ENCODE measurements at regions not wholly inside any gene's neighbourhood (a gene's known extent, or its start where the extent isn't known, plus 50 kb on each side); places are given as distances from the start of the nearest gene placed in this dataset.

DNA sequence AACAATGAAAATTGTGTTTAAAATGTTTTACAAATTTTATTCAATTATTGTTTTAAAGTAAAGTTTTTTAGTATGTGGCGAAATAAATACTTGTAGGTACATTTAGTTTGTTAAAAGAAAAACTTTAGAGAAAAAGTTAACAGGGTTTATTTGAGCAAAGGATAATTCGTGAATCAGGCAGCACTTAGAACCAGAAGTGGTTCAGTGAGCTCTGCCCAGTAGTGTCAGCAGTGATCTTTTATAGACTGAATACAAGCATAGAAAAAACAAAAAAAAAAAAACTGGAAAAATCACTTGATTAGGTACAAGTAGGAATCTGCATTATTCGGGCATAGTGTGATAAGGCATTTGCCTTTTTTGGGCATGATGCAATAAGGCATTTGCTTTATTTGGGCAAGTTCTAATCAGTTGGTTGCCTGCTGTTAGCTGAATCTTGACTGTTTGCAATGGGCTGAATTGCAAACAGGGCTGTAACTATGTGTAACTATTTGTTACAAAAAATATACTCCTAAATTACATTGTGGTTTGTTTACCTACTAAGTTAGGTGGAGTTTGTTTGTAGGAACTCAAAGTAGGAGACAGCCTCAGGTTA is 122.9 kb upstream of the MMS22L start:
- no peak for DNase-seq
- no peaks in the 10 kb centered on the region for H3K4me1 Mint-ChIP-seq (ENCODE audit: low read depth, unreplicated experiment)
- H3K27me3 Mint-ChIP-seq (ENCODE audit: unreplicated experiment) = no peaks in the 10 kb centered on the region
- BruUV-seq (replicated peaks) = no TSS peak
- intact Hi-C loops (cut with micrococcal nuclease; ENCODE audit: unreplicated experiment) = no loop called here
- H3K4me3 Mint-ChIP-seq (ENCODE audit: low read depth, unreplicated experiment) = no peak overlapping the region
- CTCF ChIA-PET = no interaction called here
- no peak overlapping the region for H3K27ac Mint-ChIP-seq (ENCODE audit: unreplicated experiment)
- H3K9me3 Mint-ChIP-seq (ENCODE audit: low read depth, unreplicated experiment) = no peaks in the 10 kb centered on the region
- TF ChIP-seq, protein P1, sequence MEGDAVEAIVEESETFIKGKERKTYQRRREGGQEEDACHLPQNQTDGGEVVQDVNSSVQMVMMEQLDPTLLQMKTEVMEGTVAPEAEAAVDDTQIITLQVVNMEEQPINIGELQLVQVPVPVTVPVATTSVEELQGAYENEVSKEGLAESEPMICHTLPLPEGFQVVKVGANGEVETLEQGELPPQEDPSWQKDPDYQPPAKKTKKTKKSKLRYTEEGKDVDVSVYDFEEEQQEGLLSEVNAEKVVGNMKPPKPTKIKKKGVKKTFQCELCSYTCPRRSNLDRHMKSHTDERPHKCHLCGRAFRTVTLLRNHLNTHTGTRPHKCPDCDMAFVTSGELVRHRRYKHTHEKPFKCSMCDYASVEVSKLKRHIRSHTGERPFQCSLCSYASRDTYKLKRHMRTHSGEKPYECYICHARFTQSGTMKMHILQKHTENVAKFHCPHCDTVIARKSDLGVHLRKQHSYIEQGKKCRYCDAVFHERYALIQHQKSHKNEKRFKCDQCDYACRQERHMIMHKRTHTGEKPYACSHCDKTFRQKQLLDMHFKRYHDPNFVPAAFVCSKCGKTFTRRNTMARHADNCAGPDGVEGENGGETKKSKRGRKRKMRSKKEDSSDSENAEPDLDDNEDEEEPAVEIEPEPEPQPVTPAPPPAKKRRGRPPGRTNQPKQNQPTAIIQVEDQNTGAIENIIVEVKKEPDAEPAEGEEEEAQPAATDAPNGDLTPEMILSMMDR (IDR thresholded peaks at IDR 0.05; ENCODE audit: unreplicated experiment) = no peak
- H3K36me3 Mint-ChIP-seq (ENCODE audit: insufficient read depth, unreplicated experiment) = no peaks in the 10 kb centered on the region

DNA sequence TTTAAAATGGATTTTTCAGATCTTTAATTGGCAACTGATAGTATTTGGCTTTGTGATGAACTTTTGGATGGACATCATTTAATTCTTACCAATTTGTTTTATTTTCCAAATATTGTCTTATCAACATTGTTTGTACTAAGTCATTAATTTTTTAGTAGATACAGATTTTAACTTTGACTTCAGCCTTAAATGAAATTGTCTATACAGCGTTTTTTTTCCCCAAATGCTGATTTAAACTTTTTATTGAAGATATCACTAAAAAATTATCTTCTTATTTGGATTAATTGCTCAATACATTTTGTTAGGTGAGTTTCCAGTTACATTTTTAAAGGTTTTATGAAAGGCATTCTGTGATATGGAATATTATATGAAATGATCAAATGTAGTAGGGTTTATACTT is 123.6 kb upstream of the MMS22L start:
- H3K36me3 Mint-ChIP-seq (ENCODE audit: insufficient read depth, unreplicated experiment) = no peaks in the 10 kb centered on the region
- CTCF ChIA-PET = interaction anchor here (0.5 kb wide), 1 partner anchor 177 kb away, joined by 3 read pairs; no protein-coding TSS in a partner anchor
- no peak overlapping the region for H3K27ac Mint-ChIP-seq (ENCODE audit: unreplicated experiment)
- intact Hi-C loops (cut with micrococcal nuclease; ENCODE audit: unreplicated experiment) = no loop called here
- no peaks in the 10 kb centered on the region for H3K27me3 Mint-ChIP-seq (ENCODE audit: unreplicated experiment)
- H3K4me3 Mint-ChIP-seq (ENCODE audit: low read depth, unreplicated experiment) = no peak overlapping the region
- H3K9me3 Mint-ChIP-seq (ENCODE audit: low read depth, unreplicated experiment) = no peaks in the 10 kb centered on the region
- no peaks in the 10 kb centered on the region for H3K4me1 Mint-ChIP-seq (ENCODE audit: low read depth, unreplicated experiment)
- TF ChIP-seq, protein P1 (IDR thresholded peaks at IDR 0.05; ENCODE audit: unreplicated experiment) = no peak
- DNase-seq = no peak
- no TSS peak for BruUV-seq (replicated peaks)

DNA sequence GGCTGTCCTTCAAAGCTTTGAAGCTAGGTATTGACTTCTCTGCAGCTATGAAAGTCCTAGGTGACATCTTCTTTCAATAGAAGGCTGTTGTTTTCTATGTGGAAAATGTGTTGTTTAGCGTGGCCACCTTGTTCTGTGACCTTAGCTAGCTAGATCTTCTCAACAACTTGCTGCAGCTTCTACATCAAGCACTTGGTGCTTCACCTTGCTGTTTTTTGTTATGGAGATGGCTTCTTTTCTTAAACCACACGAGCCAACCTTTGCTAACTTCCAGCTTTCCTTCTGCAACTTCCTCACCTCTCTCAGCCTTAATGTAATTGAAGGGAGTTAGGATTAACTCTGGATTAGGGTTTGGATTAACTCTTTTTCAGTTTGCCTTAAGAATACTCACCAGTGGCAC is 128.6 kb upstream of the MMS22L start:
- CTCF ChIA-PET = no interaction called here
- Mint-ChIP-seq H3K9me3 (ENCODE audit: low read depth, unreplicated experiment) (no peaks in the 10 kb centered on the region), H3K36me3 (ENCODE audit: insufficient read depth, unreplicated experiment) (no peaks in the 10 kb centered on the region), H3K4me3 (ENCODE audit: low read depth, unreplicated experiment) (no peak overlapping the region), H3K4me1 (ENCODE audit: low read depth, unreplicated experiment) (no peaks in the 10 kb centered on the region), H3K27ac (ENCODE audit: unreplicated experiment) (no peak overlapping the region), H3K27me3 (ENCODE audit: unreplicated experiment) (no peaks in the 10 kb centered on the region)
- TF ChIP-seq, protein P1 (IDR thresholded peaks at IDR 0.05; ENCODE audit: unreplicated experiment) = no peak
- intact Hi-C loops (cut with micrococcal nuclease; ENCODE audit: unreplicated experiment) = no loop called here
- no TSS peak for BruUV-seq (replicated peaks)
- DNase-seq = no peak

DNA sequence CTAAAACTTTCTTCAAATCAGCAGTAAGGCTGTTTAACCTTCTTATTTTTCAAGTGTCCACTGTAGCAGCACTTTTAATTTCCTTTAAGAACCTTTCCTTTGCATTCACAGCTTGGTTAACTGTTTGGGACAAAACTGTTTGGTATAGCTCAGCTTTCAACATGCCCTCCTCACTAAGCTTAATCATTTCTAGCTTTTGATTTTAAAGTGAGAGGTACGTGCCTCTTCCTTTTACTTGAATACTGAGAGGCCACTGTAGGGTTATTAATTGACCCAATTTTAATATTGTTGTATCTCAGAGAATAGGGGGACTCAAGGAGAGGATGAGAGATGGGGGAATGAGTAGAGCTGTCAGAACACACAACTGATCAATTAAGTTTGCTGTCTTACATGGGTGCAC is 129.5 kb upstream of the MMS22L start:
- H3K36me3 Mint-ChIP-seq (ENCODE audit: insufficient read depth, unreplicated experiment) = no peaks in the 10 kb centered on the region
- TF ChIP-seq, protein P1 (IDR thresholded peaks at IDR 0.05; ENCODE audit: unreplicated experiment) = no peak
- DNase-seq = no peak
- H3K4me3 Mint-ChIP-seq (ENCODE audit: low read depth, unreplicated experiment) = no peak overlapping the region
- CTCF ChIA-PET = no interaction called here
- H3K27me3 Mint-ChIP-seq (ENCODE audit: unreplicated experiment) = no peaks in the 10 kb centered on the region
- no peak overlapping the region for H3K27ac Mint-ChIP-seq (ENCODE audit: unreplicated experiment)
- intact Hi-C loops (cut with micrococcal nuclease; ENCODE audit: unreplicated experiment) = no loop called here
- H3K9me3 Mint-ChIP-seq (ENCODE audit: low read depth, unreplicated experiment) = no peaks in the 10 kb centered on the region
- H3K4me1 Mint-ChIP-seq (ENCODE audit: low read depth, unreplicated experiment) = no peaks in the 10 kb centered on the region
- no TSS peak for BruUV-seq (replicated peaks)

Measured in Calu3 (cell line).